GM21528 (cell line): ENCODE measurements at regions not wholly inside any gene's neighbourhood (a gene's known extent, or its start where the extent isn't known, plus 50 kb on each side); places are given as distances from the start of the nearest gene placed in this dataset.

Experiments used
- ATAC-seq: cut with Tn5 transposase; IDR thresholded peaks from one replicate; pipeline ENCODE4 v1.9.1; 2021; ENCODE audit warnings: mild to moderate bottlenecking, moderate library complexity; ENCODE audit not compliant: unreplicated experiment, low FRiP score

DNA sequence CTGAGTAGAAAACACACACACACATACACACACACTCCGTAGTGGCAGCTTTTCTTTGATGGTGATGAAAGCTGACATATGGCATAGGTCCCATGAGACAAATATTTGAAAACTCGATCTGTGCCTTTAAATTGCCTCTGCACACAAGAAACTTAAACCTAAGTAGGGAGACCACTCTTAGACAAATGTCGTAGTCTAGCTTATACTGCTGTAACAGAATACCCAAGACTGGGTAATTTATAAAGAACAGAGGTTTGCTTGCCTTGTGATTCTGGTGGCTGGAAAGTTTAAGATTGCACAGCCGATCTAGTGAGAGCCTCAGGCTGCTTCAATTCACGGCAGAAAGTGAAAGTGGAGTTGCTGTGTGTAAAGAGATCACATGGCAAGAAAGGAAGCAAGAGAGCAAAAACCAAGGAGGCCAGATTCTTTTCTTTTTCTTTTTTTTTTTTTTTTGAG lies 489.4 kb upstream of the SORCS1 start:
- peak; percentile 65 for ATAC-seq

DNA sequence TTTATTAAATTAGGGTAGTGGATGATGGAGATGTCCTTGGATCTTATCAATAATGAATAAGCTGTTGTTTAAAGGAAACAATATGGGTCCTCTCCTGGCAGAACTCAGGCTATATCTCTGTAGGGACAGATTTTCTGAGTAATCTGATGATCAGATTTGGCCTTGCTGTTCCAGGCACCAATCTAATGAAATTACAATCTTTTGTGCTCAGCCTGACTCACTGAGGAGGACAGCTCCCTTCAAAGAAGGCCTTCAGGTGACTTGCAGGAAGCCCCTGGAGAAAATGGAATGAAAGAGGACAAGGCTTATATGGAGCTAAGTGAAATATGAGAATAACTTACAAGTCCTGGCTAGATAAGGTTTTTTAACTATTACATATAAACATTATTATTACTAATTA lies 486.4 kb upstream of the SORCS1 start:
- ATAC-seq: no peak

DNA sequence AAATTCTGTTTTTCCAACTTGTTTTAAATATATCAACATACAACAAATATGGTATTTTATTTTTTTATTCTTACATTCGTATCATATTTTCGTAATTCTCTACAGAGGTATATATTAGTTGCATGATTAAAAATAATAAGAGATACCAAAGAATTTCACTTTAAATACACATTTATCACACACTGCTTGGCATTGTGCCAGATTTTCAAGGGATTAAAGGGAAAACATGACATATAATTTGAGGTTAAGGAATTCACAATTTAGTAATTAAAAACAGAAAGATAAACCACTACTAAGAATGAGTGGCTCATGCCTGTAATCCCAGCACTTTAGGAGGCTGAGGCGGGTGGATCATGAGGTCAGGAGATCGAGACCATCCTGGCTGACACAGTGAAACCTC lies 484.7 kb upstream of the SORCS1 start:
- no peak for ATAC-seq

DNA sequence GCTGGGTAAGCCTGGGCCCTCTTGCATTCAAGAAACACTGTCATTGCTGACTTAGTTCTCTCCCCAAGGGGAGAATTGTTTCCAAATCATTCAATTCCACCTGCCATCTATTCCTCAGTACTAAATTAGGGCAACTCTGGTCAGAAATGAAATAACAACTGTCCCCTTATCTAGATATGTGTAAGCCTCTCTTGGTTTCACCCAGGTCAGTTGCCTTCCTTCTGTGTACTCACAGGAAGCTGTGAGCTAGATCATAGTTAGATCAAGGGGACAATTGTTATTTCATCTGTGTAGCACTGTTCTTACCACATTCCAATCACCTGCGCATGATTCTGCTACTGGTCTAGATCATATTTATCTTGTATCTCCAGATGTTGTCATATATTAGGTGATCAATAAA lies 483.0 kb upstream of the SORCS1 start:
- no peak for ATAC-seq

DNA sequence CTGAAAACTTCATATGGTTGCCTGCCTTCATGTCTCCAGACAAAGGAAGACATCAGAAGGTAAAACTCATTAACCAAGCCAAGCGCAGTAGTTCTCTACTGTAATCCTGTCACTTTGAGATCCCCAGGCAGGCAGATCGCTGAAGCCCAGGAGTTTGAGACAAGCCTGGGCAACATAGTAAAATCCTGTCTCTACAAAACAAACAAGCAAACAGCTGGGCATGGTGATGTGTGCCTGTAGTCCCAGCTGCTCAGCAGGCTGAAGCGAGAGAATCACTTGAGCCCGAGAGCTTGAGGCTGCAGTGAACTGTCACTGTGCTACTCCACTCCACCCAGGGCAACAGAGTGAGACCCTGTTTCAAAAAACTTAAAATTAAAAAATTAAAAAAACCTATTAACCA lies 467.4 kb upstream of the SORCS1 start:
- ATAC-seq: no peak

DNA sequence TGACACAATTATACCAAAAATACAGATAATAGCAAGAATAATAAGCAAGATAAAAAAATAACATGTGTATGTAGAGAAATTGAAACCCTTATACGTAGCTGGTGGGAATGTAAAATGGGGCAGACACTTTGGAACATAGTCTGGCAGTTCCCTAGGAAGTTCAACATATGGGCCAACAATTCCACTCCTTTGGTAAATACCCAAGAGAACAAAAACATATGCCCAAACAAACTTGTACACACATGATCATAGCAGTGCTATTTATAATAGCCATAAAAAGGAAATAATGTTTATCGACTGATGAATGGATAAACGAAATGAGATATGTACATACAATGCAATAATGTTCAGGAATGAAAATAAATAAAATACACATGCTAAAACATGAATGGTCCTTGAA lies 462.4 kb upstream of the SORCS1 start:
- ATAC-seq: no peak

DNA sequence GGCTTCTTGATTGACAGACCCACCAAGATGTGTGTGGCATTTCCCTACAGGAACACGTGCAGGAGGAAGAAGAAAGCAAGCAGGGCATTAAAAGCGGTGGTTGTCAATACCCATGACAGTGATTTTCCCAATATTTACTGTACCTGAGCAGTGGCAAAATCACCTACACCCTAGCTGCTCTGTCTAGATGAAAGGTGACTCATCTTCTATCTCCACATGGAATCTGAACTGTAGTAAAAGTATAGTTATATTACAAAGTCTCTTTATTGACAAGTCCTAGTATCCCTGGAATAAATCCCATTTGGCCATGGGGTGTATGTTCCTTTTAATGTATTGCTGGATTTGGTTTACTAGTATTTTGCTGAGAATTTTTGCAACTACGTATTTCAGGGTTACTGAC lies 458.8 kb upstream of the SORCS1 start:
- ATAC-seq: no peak

DNA sequence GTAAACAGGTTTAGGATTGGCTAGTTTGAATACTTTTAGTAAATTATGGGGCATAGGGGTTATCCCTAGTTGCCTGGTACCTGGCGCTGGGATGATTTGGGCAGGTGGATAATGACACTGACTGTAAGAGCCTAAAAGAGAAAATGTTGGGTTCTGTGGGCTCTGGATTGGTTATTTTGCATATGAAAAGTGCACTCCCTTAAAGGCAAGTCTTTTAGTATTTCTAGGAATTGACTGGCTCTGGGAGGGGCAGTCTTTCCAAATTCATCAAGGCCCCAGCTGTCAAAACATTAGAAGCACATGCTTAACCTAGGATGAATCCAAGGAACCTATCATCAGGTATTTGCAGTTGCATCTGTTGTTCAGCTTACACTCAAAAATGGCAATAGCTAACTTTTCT lies 454.6 kb upstream of the SORCS1 start:
- ATAC-seq: no peak

DNA sequence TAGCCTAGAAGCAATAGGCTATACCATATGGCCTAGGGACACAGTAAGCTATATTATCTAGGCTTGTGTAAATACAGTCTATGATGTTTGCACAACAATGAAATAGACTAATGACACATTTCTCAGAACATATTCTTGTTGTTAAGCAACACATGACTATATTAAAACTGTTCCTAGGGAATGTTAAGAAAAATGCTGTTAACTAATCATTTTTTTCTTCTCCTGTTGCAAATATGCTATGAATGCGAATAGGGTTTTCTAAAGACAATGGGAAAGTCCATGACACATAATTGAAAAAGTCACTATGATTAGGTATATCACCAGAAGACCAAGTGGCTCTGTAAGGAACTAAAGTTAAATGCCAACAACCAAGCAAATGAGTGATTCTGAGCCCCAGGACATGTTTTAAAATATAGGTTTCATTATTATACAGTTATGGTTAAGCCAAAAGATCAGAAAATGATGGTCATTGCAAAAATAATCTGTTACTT lies 454.0 kb upstream of the SORCS1 start:
- ATAC-seq: no peak

DNA sequence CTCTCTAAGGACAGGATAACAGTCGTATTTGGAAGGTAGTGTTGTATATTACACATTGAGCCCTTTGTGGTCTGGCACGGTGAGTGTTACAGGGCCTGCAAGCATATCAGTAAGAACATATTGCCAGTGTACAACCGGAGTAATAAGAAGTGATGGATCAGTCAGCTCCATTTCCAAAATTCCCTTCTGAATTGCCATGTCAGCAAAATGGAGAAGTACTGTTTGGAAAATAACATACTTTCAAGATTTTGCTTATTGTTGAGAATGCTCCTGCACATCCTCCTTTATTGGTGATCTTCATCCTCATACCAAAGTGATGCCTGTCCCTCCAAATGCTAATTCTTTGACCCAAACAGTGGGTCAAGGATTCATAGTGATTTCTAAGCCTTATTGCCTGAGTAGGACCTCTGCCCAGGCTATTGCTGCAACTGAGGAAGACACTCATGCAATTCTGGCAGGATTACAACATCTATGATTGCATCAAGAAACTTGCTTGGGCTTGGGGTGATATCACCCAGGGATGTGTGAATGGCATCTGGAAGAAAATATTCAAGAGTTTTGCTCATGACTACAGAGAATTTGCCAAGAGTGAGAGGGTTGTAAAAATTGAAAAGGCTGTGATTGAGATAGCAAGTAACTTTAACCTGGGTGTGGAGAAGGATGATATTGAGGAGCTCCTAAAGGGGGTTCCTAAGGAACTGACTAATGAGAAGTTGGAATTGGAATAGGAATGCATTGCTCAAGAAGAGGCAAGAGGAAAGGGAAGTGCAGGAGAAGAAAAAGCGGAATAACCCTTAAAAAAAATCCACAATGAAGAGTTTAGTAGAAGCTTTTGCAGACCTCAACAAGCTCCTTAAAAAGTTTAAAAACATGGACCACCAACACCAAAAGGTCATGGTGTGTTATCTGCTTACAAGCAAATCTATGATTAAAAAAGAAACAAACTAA lies 452.2 kb upstream of the SORCS1 start:
- ATAC-seq: no peak

DNA sequence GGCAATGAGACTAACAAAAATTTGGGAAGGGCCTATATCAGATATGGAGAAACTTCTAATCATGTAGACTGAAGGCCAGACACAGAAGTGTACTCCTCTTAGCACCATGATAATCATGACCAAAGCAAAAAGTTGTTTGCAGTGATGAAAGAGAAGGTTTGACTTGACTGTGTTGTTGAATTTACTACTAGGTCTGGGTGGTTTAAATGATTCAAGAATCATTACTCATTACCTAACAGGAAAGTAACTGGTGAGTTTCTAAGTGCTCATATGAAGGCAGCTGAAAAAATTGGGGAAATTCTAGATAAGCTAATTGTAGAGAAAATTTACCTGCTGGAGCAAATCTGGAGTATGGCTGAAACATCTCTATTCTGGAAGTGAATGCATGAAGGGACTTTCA lies 451.5 kb upstream of the SORCS1 start:
- ATAC-seq: no peak

DNA sequence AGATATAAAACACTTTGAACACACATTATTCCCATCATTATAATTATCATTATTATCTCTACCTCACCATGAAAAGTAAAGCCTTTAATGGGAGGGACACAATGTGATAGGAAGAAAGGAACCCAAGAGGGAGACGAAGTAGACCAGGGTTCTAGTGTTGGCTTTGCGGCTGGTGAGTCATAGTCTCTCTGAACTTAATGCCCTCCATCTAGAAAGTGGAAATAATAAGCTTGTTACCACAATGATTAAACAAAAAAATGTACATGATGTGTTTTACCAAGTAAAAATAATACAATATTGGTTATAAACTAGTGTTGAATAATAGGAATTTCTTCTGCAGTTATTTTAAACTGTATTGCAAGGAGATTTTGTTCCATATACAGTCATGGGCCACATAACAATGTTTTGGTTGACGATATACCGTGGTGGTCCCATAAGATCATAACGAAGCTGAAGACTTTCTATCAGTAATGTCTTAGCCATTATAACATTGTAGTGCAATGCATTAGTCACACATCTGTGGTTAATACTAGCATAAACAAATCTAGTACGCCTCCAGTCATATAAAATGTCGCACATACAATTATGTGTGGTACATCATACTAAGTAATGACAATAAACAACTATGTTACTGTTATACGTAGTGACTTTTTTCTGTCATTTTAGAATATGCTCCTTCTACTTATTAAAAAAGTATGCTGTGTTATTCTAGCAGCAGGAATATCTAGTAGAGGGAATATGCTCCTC lies 450.6 kb upstream of the SORCS1 start:
- no peak for ATAC-seq

DNA sequence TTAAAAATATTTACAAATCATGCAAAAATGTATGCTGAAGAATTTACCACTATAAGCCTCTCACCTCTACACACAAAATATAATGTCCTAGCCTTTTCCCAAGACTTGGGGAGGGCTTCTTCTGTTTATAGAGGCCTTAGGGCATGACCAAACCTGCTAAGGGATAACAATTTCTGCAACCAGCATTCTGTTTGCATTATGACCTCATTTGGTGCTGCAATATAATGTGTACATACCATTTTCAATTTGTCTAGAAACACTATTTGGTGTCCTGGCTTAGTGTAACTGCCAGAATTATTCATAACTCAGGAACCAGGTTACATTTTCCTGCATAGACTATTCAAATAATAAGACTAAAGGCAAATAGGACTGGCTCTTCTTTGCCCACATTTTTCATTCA lies 446.6 kb upstream of the SORCS1 start:
- ATAC-seq: no peak

DNA sequence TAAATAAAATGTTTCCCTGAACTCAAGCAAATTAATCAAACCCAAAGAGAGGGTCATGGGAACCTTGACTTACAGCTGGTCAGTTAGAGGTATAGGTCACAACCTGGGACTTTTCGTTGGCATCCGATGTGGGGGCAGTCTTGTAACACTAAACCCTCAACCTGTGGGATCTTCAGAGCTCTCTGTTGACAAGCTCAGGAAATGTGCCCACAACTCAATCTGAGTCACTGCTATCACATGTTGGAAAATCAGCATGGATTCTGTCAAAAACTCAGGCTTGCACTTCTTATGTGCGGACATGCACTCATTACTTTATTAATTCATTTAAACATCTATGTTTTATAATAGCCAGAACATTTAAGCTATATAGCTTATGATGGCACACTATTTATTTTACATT lies 424.6 kb upstream of the SORCS1 start:
- ATAC-seq: no peak

DNA sequence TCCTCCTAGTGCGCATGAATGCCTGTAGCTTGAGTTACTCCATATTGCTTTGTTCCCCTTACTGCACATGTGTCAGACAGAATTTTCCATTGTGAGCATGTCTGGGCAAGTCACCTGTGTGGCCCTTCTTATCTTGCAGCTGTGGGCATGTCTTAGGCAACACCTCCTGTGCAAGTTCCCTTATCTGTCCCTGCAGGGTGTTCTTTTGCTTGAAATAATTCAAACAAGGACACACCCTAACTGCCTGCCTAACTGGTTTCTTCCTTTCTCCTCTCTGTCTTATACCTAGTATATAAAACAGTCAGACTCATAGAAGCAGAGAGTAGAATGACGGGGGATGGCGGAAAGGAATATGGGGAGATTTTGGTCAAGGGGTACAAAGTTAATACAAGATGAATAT lies 421.1 kb upstream of the SORCS1 start:
- no peak for ATAC-seq

DNA sequence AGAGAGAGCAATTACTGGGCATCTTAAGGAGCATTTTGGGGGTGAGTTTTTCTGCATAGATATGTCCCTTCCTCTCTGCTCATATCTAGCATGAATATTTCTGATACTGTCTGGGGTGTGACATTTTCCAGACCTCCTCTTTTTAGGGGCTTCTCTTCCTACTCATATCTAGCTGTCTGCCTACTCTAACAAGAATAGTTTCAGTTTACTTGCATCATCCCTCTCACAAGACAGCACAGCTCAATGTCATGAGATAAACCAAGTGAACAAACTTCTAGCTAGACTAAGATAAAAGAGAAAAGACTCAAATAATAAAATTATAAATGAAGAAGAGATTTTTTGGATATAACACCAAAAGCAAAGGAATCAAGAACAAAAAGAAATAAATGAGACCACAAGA lies 419.5 kb upstream of the SORCS1 start:
- ATAC-seq: no peak

DNA sequence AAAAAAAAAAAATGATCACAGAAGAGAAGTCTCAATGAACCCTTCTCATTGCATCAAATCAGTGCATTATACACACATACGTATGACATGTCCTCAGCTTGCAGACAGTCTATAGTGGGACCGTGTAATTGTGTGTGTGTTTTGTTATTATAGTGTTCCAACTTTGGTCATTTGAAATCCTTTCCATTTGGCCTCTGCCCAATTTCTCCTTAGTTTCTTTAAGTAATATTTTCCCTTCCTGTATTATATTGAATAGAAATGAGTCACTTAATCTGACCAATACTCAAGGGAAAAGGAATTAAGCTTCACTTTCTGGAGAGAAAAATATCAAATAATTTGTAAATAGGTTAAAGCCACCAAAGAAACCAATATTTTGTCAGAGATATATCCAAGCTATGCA lies 415.5 kb upstream of the SORCS1 start:
- no peak for ATAC-seq

DNA sequence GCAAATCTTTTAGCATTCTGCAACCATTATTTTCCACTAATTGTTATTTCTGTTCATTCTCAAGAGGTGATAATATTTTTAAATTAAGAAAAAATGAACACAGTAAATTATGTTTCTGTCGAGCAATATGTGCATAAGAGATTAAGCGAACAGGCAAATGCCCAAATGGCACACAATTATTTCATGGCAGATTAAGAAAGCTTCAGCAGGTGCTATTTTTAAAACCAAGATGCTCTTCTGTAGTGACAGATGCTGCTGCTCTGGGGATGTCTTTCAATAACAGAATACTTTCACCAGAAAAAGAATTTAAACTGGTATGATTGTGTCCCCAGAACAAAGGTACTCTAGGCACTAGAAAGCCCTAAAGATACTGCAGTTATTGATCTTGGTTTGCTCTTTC lies 412.7 kb upstream of the SORCS1 start:
- no peak for ATAC-seq

DNA sequence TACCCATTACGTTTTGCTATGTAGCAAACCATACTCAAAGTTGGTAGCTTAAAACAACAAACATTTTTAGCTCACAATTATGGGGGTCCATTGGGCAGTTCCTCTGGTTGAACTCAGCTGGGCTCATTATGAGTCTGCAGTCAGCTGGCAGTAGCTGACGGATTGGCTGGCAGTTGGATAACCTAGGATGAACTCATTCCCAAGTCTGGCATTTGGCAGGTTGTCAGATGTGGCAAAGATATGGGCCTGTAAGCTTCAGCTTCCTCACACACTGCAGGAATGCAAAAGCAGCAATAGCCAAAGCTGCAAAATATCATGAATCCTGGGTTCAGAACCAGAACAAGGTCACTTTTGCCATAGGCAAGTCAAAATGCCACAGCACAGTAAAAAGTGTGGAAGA lies 412.2 kb upstream of the SORCS1 start:
- ATAC-seq: no peak

DNA sequence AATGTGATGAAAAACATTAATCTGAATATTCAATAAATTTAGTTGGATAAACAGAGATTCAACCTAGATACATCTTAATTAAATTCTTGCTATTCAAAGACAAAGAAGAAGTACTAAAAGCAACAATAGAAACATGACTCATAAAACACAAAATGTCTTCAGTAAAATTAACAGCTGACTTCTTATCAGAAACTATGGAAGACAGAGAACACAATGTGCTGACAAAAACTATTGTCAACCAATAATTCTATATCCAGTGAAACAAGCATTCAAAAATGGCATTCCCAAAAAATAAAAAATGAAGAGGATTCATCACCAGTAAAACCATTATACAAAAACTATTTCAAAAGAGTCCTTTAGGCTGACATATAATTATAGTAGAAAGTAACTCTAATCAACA lies 400.5 kb upstream of the SORCS1 start:
- ATAC-seq: no peak

DNA sequence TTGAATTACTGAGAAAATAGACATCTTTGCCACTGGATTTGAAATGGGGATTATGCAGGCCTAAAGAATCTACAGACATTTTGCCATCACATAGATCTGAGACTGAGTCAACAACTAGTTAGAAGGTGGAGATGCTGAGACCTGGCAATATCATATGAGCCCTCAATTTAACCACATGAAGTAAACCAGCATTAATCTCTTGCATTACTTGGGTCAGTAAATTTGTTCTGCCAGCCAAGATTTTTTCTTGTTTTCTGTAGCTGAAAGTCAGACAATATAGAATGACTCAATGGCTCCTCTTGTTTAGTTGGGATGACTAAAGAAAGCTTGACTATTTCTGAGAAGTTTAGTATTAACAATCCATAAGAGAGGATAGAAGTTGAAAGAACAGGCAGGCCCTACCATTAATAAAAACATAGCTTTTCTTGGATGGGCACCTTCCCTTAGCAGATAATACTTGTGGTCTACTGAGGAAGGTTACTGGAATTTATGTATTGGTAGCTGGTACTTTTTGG lies 396.7 kb upstream of the SORCS1 start:
- no peak for ATAC-seq
